GM12873 (cell line): ENCODE measurements at regions not wholly inside any gene's neighbourhood (a gene's known extent, or its start where the extent isn't known, plus 50 kb on each side); places are given as distances from the start of the nearest gene placed in this dataset.

ENCODE experiments used
- CTCF ChIP-seq: IDR thresholded peaks from 2 replicates; pipeline ENCODE4 v1.5.1; 2012; ENCODE audit warnings: low read depth, mild to moderate bottlenecking, moderate library complexity, low read length, control low read depth; ENCODE audit not compliant: insufficient read depth; ENCODE audit errors: missing control alignments

- TF ChIP-seq CTCF: no peak
Observed at GRCh38 chr5:167754501-167755021, 536.9 kb upstream of the WWC1 start.

DNA sequence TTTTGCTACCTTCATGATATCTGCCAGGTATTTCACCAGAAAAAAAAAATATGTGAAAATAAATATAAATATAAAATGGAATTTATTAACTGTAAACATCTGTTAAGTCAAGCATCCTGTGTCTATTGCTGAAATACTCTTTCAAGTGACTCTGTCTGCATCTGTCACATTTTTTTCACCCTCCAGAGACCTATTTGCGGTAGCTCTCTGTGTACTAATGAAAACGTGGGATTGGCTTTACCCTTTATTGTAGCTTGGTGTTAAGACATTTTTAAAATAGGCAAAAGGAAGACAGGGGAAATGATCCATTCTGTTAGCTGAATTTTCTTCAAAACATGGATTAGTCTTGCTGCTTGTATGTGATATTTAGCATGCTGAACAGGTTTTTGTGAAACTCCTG, 536.0 kb upstream of the WWC1 start:
- TF ChIP-seq CTCF: no peak

- TF ChIP-seq CTCF: no peak
Observed at GRCh38 chr5:167759057-167759821, 532.2 kb upstream of the WWC1 start.

- no peak for TF ChIP-seq CTCF
Observed at GRCh38 chr5:167763772-167764171, 527.7 kb upstream of the WWC1 start.

DNA sequence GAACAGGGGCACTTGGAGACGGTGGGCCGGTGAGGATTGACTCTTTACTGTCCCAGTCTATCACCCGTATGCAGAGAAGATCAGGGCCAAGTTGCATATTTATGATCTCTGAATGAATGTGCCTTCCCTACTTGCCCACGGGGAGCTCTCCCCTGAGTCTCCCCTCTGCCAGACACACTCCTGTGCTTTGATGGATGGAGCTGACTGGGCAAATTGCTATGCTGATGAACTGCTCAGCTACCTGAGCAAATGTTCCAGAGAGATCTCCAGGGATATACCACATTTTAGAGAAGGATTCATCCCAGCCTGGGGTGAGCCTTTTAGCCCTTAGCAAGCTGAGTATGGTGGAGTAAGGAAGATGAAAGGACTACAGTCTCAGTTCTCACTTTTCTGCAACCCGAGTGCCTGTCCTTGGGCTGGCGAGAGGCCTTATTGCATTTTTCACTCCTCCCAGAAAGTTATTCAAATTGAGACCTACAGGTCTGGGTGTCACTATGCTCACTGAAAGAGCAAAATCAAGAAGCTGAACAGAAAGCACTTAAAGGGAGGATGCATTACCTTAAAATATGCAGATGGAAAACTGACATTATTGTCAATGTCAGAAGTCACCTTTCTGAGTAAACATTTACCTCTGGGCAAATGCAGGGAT, 526.7 kb upstream of the WWC1 start:
- TF ChIP-seq CTCF: no peak

DNA sequence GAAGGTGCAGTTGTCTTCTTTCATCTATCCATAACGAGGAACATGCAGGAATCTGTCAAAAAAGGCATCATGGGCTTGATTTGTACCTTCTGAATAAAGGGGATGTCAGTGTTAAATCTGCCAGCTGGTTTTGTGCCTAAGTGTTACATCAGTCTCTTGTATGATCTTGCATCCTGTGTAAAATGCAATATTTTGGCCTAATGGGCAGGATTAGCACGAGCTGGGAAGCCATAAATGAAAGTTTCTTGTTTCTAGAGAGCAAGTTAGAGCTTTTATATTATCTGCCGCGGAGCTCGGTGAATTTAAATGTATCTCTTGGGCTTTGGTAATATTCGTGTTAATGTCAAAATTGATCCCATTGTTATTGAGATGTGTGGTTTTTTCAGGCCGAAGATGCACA, 526.1 kb upstream of the WWC1 start:
- TF ChIP-seq CTCF: no peak

- TF ChIP-seq CTCF: no peak
Observed at GRCh38 chr5:167766957-167767356, 524.5 kb upstream of the WWC1 start.
